ENCODE measurements at regions not wholly inside any gene's neighbourhood (a gene's known extent, or its start where the extent isn't known, plus 50 kb on each side); places are given as distances from the start of the nearest gene placed in this dataset.

DNA sequence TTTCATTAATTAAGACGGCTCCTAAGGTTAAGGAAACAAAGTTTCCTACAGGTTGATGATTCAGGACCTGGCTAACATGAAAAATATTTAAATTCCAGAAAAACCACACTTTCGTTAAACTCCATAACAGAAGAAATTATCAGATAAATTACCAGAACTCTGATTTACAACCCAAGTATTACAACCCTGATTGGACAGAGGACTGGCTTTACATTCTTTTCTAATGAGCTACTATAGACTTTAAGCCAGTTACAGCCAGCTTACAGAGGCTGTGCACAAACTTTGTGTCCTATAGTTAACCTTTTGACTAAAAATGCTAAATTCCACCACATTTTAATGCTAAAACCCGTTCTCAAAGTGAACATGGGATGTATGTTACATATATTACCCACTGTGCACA is 458.6 kb downstream of the KCNJ3 start:
- Mint-ChIP-seq H3K27me3 (ENCODE audit: low read depth) (no peaks in the 10 kb centered on the region), H3K27ac (no peak overlapping the region)

More for the DNA sequence above, 458.6 kb downstream of the KCNJ3 start:
- ChIA-PET CTCF (no interaction called here), POLR2A (no interaction called here)
- Mint-ChIP-seq H3K4me1 (peaks cover 8% of the 10 kb centered on the region), H3K36me3 (no peaks in the 10 kb centered on the region), H3K9me3 (no peaks in the 10 kb centered on the region), H3K4me3 (no peak overlapping the region)
- DNase-seq (ENCODE audit: low spot score) (no peak), ATAC-seq (no peak)
- TF ChIP-seq USF1 (CRISPR knock-in tag; IDR thresholded peaks at IDR 0.05) (no peak), FOXP1 (CRISPR knock-in tag; IDR thresholded peaks at IDR 0.05; ENCODE audit: borderline replicate concordance) (no peak), JUN (CRISPR knock-in tag; IDR thresholded peaks at IDR 0.05) (no peak), ZNF263 (CRISPR knock-in tag; IDR thresholded peaks at IDR 0.05; ENCODE audit: low read depth) (no peak), RORB (CRISPR knock-in tag; IDR thresholded peaks at IDR 0.05) (no peak), CREM (CRISPR knock-in tag; IDR thresholded peaks at IDR 0.05) (no peak), TEAD1 (CRISPR knock-in tag; IDR thresholded peaks at IDR 0.05) (no peak), ESRRA (CRISPR knock-in tag; IDR thresholded peaks at IDR 0.05; ENCODE audit: borderline replicate concordance) (no peak), ELF4 (CRISPR knock-in tag; IDR thresholded peaks at IDR 0.05; ENCODE audit: low read depth) (no peak), PRDM15 (CRISPR knock-in tag; IDR thresholded peaks at IDR 0.05) (no peak)
- TF ChIP-seq, protein P1, sequence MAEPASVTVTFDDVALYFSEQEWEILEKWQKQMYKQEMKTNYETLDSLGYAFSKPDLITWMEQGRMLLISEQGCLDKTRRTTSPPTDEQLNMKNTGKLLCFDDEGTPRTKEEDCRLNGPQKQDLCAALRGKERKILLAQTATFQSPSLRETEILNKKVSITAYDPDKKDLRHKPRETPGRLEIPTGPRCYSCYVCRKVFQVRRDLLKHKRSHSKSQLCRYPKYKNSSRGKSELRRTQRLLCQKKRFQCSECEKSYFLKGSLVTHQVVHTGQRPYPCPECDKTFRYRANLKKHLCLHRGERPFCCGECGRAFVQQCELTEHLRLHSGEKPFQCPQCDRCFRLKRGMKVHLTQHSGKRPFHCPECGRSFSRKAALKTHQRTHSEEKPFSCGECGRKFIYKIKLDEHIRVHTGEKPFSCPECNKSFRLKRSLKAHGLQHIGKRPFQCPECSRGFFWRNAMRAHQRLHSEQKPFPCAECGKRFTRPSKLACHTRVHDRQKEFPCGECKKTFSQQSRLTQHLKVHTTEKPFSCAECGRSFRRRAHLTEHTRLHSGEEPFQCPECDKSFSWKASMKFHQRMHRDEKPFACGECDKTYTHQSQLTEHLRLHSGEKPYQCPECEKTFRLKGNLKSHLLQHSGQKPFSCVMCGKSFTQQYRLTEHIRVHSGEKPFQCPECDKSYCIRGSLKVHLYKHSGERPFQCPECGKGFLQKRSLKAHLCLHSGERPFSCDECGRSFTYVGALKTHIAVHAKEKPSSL (CRISPR knock-in tag; conservative IDR thresholded peaks at IDR 0.05): no peak
- TF ChIP-seq, protein P2, sequence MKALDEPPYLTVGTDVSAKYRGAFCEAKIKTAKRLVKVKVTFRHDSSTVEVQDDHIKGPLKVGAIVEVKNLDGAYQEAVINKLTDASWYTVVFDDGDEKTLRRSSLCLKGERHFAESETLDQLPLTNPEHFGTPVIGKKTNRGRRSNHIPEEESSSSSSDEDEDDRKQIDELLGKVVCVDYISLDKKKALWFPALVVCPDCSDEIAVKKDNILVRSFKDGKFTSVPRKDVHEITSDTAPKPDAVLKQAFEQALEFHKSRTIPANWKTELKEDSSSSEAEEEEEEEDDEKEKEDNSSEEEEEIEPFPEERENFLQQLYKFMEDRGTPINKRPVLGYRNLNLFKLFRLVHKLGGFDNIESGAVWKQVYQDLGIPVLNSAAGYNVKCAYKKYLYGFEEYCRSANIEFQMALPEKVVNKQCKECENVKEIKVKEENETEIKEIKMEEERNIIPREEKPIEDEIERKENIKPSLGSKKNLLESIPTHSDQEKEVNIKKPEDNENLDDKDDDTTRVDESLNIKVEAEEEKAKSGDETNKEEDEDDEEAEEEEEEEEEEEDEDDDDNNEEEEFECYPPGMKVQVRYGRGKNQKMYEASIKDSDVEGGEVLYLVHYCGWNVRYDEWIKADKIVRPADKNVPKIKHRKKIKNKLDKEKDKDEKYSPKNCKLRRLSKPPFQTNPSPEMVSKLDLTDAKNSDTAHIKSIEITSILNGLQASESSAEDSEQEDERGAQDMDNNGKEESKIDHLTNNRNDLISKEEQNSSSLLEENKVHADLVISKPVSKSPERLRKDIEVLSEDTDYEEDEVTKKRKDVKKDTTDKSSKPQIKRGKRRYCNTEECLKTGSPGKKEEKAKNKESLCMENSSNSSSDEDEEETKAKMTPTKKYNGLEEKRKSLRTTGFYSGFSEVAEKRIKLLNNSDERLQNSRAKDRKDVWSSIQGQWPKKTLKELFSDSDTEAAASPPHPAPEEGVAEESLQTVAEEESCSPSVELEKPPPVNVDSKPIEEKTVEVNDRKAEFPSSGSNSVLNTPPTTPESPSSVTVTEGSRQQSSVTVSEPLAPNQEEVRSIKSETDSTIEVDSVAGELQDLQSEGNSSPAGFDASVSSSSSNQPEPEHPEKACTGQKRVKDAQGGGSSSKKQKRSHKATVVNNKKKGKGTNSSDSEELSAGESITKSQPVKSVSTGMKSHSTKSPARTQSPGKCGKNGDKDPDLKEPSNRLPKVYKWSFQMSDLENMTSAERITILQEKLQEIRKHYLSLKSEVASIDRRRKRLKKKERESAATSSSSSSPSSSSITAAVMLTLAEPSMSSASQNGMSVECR (CRISPR knock-in tag; IDR thresholded peaks at IDR 0.05; ENCODE audit: borderline replicate concordance): no peak
